Bone marrow (tissue), 2 donors: ENCODE measurements at regions not wholly inside any gene's neighbourhood (a gene's known extent, or its start where the extent isn't known, plus 50 kb on each side); places are given as distances from the start of the nearest gene placed in this dataset.
"Not testable (repeated sequence)": the region's sequence is repeated elsewhere in the genome, so short reads cannot be mapped to it uniquely, and the experiment has no call there.

Source experiments
- DNase-seq, 2 donors: peaks; one replicate each; lab custom pipeline; 2025; lab: John Stamatoyannopoulos, UW

DNA sequence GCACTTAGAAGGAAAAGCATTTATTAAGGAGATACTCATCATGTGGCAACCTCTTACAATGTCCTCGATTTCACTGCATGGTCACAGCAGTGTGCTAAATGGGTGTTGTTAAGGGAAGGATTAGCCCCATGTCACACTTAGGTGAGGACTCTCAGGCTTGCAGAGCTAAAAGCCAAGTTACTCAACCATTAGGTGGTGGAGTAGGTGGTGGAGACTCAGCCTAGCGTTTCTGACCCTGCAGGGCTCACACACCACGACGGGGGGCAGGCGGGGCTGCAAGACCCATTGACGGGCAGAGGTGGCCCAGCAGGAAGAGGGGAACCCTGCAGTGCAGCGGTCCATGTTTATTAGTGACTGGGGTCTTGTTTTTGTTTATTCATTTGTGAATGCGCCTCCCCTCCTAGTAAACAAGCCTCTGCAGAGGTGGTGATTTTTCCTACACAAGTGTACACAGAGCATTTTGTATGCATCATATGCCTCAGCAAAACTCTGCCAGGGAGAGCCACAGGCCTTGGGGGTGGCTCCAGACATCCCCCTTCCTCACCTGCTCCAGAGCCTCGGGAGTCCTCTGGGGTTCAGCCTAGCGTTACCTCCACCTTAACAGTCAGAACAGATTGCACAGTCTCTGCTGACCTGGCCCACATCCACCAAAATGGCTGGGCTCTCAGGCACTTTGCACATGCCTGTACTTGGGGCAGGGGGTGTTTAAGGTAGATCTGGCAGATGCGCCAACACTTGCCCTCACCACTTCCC is 216.7 kb downstream of the C16orf95 start:
- DNase-seq = no peak

- DNase-seq = no peak
These were observed 215.3 kb downstream of the C16orf95 start for GRCh38 chr16:87101903-87102302.

GRCh38 chr16:87107201-87107600 is 210.0 kb downstream of the C16orf95 start:
- no peak for DNase-seq

DNA sequence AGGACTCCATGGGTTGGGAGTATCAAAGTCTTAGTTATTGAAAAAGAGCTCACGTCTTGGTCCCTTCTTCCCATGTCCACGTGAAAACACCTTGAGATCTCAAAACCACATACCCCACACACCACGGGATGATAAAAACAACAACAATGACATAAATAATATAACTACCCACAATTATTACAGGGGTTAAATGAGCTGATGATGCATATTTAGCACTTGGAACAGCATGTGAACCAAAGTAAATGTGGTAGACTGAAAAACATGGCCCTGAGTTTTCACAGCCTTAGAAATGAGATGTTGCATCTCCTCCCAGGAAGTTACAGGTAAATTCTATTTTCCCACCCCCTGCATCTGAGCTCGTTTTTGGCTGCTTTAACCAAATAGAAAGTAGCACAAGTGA is 208.9 kb downstream of the C16orf95 start:
- DNase-seq = no peak

- no peak for DNase-seq
These were observed 208.3 kb downstream of the C16orf95 start for GRCh38 chr16:87108941-87109340.

GRCh38 chr16:87114832-87115231 is 202.4 kb downstream of the C16orf95 start:
- DNase-seq = no peak

GRCh38 chr16:87115646-87116045 is 201.5 kb downstream of the C16orf95 start:
- no peak for DNase-seq

DNA sequence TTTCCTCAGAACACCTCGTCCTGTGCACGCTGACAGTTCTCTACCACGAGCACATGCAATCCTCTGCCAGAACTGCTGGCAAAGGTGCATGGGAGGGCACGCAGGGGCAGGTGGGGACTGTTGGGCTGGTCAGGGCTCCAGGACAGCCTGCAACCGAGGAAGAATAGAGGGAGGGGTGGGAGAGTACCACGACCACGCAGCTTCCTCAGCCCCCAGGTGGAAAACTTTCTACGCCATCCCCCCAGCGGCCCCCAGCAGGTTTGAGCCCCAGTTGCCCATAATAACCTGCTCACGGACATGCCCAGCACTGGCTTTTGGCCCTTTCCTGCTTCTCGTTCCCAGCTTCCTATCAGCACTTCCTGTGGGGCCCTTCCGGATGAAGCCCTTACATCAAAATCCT is 199.3 kb downstream of the C16orf95 start:
- DNase-seq = no peak

DNA sequence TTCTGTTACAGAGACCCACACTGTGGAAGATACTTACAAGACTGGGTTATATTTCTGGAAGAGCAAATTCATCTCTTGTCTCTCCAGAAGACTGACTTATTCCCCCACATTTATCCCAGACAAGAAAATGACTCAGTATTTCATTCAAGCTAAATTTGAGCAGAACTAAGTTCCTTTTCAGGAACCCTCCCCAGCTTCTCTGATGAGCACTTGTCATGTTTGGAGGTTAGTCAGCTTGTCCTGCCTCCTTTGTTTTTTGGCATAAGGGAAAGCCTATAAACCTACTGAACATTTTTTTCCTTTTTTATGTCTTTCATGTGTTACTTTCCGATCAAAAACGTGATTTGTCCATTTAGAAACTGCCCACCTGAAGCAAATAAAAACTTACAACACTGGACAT is 198.0 kb downstream of the C16orf95 start:
- DNase-seq = no peak

DNA sequence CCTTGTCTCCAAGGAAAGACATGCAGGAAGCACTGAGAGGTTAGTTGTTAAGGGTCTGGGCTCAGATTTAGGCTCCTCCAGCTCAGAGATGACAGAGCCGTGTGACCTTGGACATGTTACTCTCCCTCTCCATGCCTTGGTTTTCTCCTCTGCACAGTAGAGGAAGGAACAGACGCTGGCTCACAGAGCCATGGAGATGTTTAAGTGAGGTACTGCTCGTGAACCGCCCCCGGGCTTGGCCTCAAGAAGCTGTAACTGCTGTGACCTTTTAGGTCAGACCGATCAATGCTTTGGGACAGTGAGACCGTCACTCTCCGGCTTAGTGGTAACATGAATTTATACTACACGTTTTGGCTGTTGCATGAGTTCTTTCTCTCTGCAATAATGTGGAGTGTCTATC is 197.4 kb downstream of the C16orf95 start:
- no peak for DNase-seq

GRCh38 chr16:87121816-87122215 is 195.4 kb downstream of the C16orf95 start:
- DNase-seq = no peak

DNA sequence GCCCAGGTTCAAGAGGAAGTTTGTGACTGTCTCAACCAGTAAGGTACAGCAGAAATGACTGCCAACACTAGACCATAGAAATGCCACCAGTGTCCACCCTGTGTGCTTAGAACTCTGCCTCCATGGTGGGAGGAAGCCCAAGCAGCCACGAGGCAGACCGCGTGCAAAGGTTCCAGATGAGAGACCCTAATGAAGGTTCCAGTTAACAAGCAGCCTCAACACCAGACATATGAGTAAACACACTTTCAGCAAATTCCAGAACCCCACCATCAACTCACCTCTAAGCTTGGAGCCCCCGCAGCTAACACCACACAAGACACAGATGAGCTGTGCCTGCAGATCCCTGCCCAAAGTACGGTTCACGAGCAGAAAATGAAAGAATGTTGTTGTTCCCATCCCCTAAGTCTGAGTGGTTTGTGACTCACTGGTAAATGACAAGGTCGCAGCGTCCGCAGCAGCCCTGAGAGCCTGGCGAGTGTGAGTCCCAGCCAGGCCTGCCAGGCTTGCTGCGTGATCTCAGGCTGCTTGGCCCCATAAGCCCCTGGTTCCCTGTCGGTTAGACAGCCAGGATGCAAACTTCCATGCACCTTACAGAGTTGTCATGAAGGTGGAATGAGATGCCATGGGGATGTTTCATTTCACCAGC is 193.7 kb downstream of the C16orf95 start:
- no peak for DNase-seq

DNA sequence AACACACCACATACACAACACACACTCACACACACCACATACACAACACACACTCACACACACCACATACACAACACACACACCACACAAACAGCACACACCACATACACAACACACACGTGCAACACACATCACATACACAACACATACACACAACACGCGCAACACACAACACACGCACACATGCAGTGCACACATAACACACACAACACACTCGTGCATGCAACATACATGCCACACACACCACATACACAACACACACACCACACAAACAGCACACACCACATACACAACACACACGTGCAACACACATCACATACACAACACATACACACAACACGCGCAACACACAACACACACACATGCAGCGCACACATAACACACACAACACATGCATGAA is 192.8 kb downstream of the C16orf95 start:
- DNase-seq = not testable (repeated sequence)

GRCh38 chr16:87125206-87126155 is 191.7 kb downstream of the C16orf95 start:
- no peak for DNase-seq

- no peak for DNase-seq
These were observed 190.7 kb downstream of the C16orf95 start for GRCh38 chr16:87126403-87127025.

- DNase-seq = no peak
These were observed 190.0 kb downstream of the C16orf95 start for GRCh38 chr16:87127061-87127765.

- DNase-seq = no peak
These were observed 189.4 kb downstream of the C16orf95 start for GRCh38 chr16:87127766-87128147.

- no peak for DNase-seq
These were observed 187.4 kb downstream of the C16orf95 start for GRCh38 chr16:87129771-87130170.

DNA sequence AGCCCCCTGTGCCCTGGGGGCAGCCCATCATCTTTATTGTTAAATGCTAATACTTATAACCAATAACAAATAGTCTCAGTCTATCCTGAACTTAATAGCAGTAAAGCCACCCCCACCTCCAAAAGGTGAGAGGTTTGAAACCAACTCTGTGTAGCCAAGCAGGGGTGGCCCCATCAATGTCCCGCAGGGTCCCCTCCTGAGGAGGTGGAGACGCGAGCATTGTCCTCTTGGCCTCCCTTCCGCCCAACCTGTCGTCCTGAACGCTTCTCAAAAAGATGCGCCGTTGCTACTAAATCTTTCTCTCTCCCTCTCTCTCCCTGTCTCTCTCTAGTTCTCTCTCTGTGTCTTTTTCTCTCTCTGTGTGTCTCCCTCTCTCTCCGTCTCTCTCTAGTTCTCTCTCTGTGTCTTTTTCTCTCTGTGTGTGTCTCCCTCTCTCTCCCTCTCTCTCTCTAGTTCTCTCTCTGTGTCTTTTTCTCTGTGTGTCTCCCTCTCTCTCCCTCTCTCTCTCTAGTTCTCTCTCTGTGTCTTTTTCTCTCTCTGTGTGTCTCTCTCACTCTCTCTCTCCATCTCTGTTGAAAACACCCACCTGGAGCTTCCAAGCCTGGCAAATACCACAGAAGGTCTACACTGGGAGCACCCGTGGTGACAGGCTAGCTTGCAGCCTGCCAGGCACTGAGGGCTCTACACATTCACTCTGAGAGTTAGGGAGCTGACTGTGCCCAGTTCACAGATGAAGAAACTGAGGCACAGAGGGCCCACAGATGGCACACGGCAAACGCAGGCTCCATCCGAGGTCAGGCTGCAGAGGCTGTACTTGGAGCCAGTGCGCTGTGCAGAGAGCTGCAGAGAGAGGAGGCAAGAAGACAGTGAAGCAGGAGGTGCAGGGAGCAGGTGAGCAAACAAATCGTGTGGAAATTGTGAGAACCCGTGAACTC is 185.9 kb downstream of the C16orf95 start:
- no peak for DNase-seq

- DNase-seq = no peak
These were observed 185.2 kb downstream of the C16orf95 start for GRCh38 chr16:87131996-87132345.
